ENCODE measurements at regions not wholly inside any gene's neighbourhood (a gene's known extent, or its start where the extent isn't known, plus 50 kb on each side); places are given as distances from the start of the nearest gene placed in this dataset.

- no peak for TF ChIP-seq EZH2phosphoT487 (IDR thresholded peaks at IDR 0.05; ENCODE audit: borderline replicate concordance)
- TF ChIP-seq, protein P1, sequence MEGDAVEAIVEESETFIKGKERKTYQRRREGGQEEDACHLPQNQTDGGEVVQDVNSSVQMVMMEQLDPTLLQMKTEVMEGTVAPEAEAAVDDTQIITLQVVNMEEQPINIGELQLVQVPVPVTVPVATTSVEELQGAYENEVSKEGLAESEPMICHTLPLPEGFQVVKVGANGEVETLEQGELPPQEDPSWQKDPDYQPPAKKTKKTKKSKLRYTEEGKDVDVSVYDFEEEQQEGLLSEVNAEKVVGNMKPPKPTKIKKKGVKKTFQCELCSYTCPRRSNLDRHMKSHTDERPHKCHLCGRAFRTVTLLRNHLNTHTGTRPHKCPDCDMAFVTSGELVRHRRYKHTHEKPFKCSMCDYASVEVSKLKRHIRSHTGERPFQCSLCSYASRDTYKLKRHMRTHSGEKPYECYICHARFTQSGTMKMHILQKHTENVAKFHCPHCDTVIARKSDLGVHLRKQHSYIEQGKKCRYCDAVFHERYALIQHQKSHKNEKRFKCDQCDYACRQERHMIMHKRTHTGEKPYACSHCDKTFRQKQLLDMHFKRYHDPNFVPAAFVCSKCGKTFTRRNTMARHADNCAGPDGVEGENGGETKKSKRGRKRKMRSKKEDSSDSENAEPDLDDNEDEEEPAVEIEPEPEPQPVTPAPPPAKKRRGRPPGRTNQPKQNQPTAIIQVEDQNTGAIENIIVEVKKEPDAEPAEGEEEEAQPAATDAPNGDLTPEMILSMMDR (IDR thresholded peaks at IDR 0.05 in 2 of 3, conservative IDR thresholded peaks at IDR 0.05 in 1 of 3; ENCODE audit: borderline replicate concordance in 1 of 3, insufficient read depth in 1 of 3, low read depth in 2 of 3, low read length in 2 of 3): no peak
- no peak for TF ChIP-seq ZNF274 (IDR thresholded peaks at IDR 0.05; ENCODE audit: low read depth, low read length)
- TF ChIP-seq EZH2 (IDR thresholded peaks at IDR 0.05): no peak
- no peak for TF ChIP-seq POLR2A (IDR thresholded peaks at IDR 0.05; ENCODE audit: borderline replicate concordance, extremely low read depth, insufficient read depth, insufficient read length)
- no peak for TF ChIP-seq CEBPB (IDR thresholded peaks at IDR 0.05; ENCODE audit: low read depth)
- TF ChIP-seq ZBTB33 (IDR thresholded peaks at IDR 0.05; ENCODE audit: extremely low read depth, insufficient replicate concordance, low read length): no peak
- no peak for TF ChIP-seq ZFX (IDR thresholded peaks at IDR 0.05)
These were observed 1565.5 kb upstream of the CADM2 start for GRCh38 chr3:83393276-83393675.
